Skeletal muscle satellite cell (primary cell): ENCODE measurements at regions not wholly inside any gene's neighbourhood (a gene's known extent, or its start where the extent isn't known, plus 50 kb on each side); places are given as distances from the start of the nearest gene placed in this dataset.

ENCODE experiments used
- H3K27me3 ChIP-seq: 2 replicates; pipeline ENCODE4 v1.7.0; 2013; ENCODE audit warnings: low read length; ENCODE audit not compliant: control insufficient read depth, insufficient read depth
- H3K36me3 ChIP-seq: 2 replicates; pipeline ENCODE4 v1.7.0; 2013; ENCODE audit warnings: mild to moderate bottlenecking, control low read depth, low read length; ENCODE audit not compliant: insufficient read depth
- H3K4me1 ChIP-seq: 2 replicates; pipeline ENCODE4 v1.7.0; 2013; ENCODE audit warnings: low read length; ENCODE audit not compliant: control insufficient read depth, insufficient read depth
- H3K4me2 ChIP-seq: 2 replicates; pipeline ENCODE4 v1.7.0; 2013; ENCODE audit warnings: mild to moderate bottlenecking, low read length
- H3K4me3 ChIP-seq: 2 replicates; pipeline ENCODE4 v1.7.0; 2013; ENCODE audit warnings: low read length
- H3K9ac ChIP-seq: 2 replicates; pipeline ENCODE4 v1.7.0; 2013; ENCODE audit warnings: mild to moderate bottlenecking, low read depth, low read length, moderate library complexity
- H3K9me3 ChIP-seq: replicated peaks from 2 replicates; pipeline ENCODE4 v1.7.0; 2013; ENCODE audit warnings: mild to moderate bottlenecking, control low read depth, low read length

- H3K36me3 ChIP-seq, result no peaks in the 10 kb centered on the region
- no peak overlapping the region for H3K9ac ChIP-seq
- H3K4me3 ChIP-seq, result no peak overlapping the region
- peaks cover 14% of the 10 kb centered on the region for H3K9me3 ChIP-seq
- no peaks in the 10 kb centered on the region for H3K27me3 ChIP-seq
- H3K4me1 ChIP-seq, result no peaks in the 10 kb centered on the region
- H3K4me2 ChIP-seq, result no peak overlapping the region
Measured at GRCh38 chr22:48373626-48374173, 1454.0 kb downstream of the BRD1 start.

- H3K36me3 ChIP-seq, result no peaks in the 10 kb centered on the region
- H3K4me1 ChIP-seq, result no peaks in the 10 kb centered on the region
- peaks cover 18% of the 10 kb centered on the region for H3K9me3 ChIP-seq
- H3K27me3 ChIP-seq, result no peaks in the 10 kb centered on the region
- no peak overlapping the region for H3K4me3 ChIP-seq
- no peak overlapping the region for H3K9ac ChIP-seq
- no peak overlapping the region for H3K4me2 ChIP-seq
Measured at GRCh38 chr22:48372390-48372789, 1455.3 kb downstream of the BRD1 start.

GRCh38 chr22:48371391-48371790, 1456.3 kb downstream of the BRD1 start:
- H3K4me2 ChIP-seq, result no peak overlapping the region
- no peak overlapping the region for H3K9ac ChIP-seq
- H3K9me3 ChIP-seq, result peaks cover 23% of the 10 kb centered on the region
- no peaks in the 10 kb centered on the region for H3K36me3 ChIP-seq
- H3K4me1 ChIP-seq, result no peaks in the 10 kb centered on the region
- no peaks in the 10 kb centered on the region for H3K27me3 ChIP-seq
- no peak overlapping the region for H3K4me3 ChIP-seq

- no peak overlapping the region for H3K4me3 ChIP-seq
- no peaks in the 10 kb centered on the region for H3K27me3 ChIP-seq
- H3K4me2 ChIP-seq, result no peak overlapping the region
- H3K4me1 ChIP-seq, result no peaks in the 10 kb centered on the region
- H3K9me3 ChIP-seq, result peaks cover 25% of the 10 kb centered on the region
- no peaks in the 10 kb centered on the region for H3K36me3 ChIP-seq
- H3K9ac ChIP-seq, result no peak overlapping the region
Measured at GRCh38 chr22:48370508-48371325, 1457.0 kb downstream of the BRD1 start.

GRCh38 chr22:48369789-48370507, 1457.7 kb downstream of the BRD1 start:
- no peak overlapping the region for H3K4me2 ChIP-seq
- no peaks in the 10 kb centered on the region for H3K27me3 ChIP-seq
- H3K9ac ChIP-seq, result no peak overlapping the region

GRCh38 chr22:48368975-48369525, 1458.6 kb downstream of the BRD1 start:
- Histone ChIP-seq H3K9ac (no peak overlapping the region), H3K4me3 (no peak overlapping the region), H3K36me3 (no peaks in the 10 kb centered on the region), H3K4me2 (no peak overlapping the region), H3K27me3 (no peaks in the 10 kb centered on the region), H3K4me1 (no peaks in the 10 kb centered on the region), H3K9me3 (peaks cover 25% of the 10 kb centered on the region)

More at GRCh38 chr22:48369789-48370507, 1457.7 kb downstream of the BRD1 start:
- Histone ChIP-seq H3K4me1 (no peaks in the 10 kb centered on the region), H3K36me3 (no peaks in the 10 kb centered on the region), H3K9me3 (peaks cover 25% of the 10 kb centered on the region), H3K4me3 (no peak overlapping the region)

- H3K4me3 ChIP-seq, result no peak overlapping the region
- H3K27me3 ChIP-seq, result no peaks in the 10 kb centered on the region
- no peak overlapping the region for H3K4me2 ChIP-seq
- H3K9ac ChIP-seq, result no peak overlapping the region
- H3K9me3 ChIP-seq, result peaks cover 30% of the 10 kb centered on the region
- H3K4me1 ChIP-seq, result no peaks in the 10 kb centered on the region
- H3K36me3 ChIP-seq, result no peaks in the 10 kb centered on the region
Measured at GRCh38 chr22:48367731-48368130, 1459.9 kb downstream of the BRD1 start.

GRCh38 chr22:48366591-48366990, 1461.1 kb downstream of the BRD1 start:
- Histone ChIP-seq H3K4me1 (no peaks in the 10 kb centered on the region), H3K9me3 (peaks cover 32% of the 10 kb centered on the region), H3K4me3 (no peak overlapping the region), H3K36me3 (no peaks in the 10 kb centered on the region), H3K27me3 (no peaks in the 10 kb centered on the region), H3K4me2 (no peak overlapping the region), H3K9ac (no peak overlapping the region)

- H3K36me3 ChIP-seq, result no peaks in the 10 kb centered on the region
- peaks cover 27% of the 10 kb centered on the region for H3K9me3 ChIP-seq
- H3K4me2 ChIP-seq, result no peak overlapping the region
- H3K4me1 ChIP-seq, result no peaks in the 10 kb centered on the region
- H3K4me3 ChIP-seq, result no peak overlapping the region
- no peak overlapping the region for H3K9ac ChIP-seq
- no peaks in the 10 kb centered on the region for H3K27me3 ChIP-seq
Measured at GRCh38 chr22:48366056-48366455, 1461.6 kb downstream of the BRD1 start.

- peaks cover 24% of the 10 kb centered on the region for H3K9me3 ChIP-seq
- no peak overlapping the region for H3K4me2 ChIP-seq
- H3K4me3 ChIP-seq, result no peak overlapping the region
Measured at GRCh38 chr22:48365386-48365785, 1462.3 kb downstream of the BRD1 start.

GRCh38 chr22:48362721-48363404, 1464.8 kb downstream of the BRD1 start:
- Histone ChIP-seq H3K4me2 (no peak overlapping the region), H3K36me3 (no peaks in the 10 kb centered on the region), H3K9me3 (peaks cover 36% of the 10 kb centered on the region)

More at GRCh38 chr22:48365386-48365785, 1462.3 kb downstream of the BRD1 start:
- H3K9ac ChIP-seq, result no peak overlapping the region
- H3K4me1 ChIP-seq, result no peaks in the 10 kb centered on the region
- H3K36me3 ChIP-seq, result no peaks in the 10 kb centered on the region
- no peaks in the 10 kb centered on the region for H3K27me3 ChIP-seq

More at GRCh38 chr22:48362721-48363404, 1464.8 kb downstream of the BRD1 start:
- H3K27me3 ChIP-seq, result no peaks in the 10 kb centered on the region
- H3K4me3 ChIP-seq, result no peak overlapping the region
- no peaks in the 10 kb centered on the region for H3K4me1 ChIP-seq
- H3K9ac ChIP-seq, result no peak overlapping the region
